ENCODE measurements at regions not wholly inside any gene's neighbourhood (a gene's known extent, or its start where the extent isn't known, plus 50 kb on each side); places are given as distances from the start of the nearest gene placed in this dataset.

DNA sequence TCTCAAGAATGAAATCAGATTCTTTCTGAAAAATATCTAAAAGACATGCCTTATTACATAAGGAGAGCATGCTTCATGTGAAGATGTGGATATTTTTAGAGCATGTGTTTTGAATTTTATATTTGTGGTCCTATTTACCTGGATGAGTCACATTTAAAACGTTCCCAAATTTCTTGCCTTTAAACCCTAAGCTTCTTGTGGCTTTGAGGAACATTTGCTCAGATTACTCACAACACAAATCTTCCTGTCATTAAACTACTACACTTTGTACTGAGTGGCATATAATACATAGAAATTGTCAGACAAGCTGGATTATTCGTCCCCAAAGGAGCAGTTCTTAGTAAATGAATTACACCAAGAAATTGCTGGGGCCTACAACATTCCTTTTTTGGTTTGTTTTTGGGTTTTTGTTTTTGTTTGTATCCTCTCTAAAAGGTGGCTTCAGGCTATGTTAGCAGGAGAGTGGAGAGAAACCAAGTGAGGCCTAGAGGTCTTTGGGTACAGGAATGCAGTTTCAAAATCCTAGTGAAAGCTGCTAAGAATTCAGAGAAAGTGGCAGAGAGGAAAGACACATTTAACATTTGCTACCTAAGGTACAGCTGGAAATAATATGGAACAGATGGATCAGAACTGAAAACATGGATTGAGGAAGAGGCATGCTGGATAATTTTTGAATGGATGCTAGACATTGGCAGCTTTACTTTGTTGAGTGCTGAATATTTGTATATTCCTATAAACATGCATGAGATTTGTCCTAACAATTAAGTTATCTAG is 128.1 kb downstream of the RPL22L1 start:
- Histone ChIP-seq H3K9me3 (ENCODE audit: control insufficient read depth, low read depth, low read length) (no peaks in the 10 kb centered on the region), H3K27ac (ENCODE audit: low read length) (no peak overlapping the region), H3K27me3 (ENCODE audit: control insufficient read depth, insufficient read depth, low read length) (no peaks in the 10 kb centered on the region), H3K4me3 (ENCODE audit: low read length) (no peak overlapping the region), H3K4me1 (ENCODE audit: control insufficient read depth, insufficient read depth, low read length) (no peaks in the 10 kb centered on the region), H3K36me3 (ENCODE audit: control insufficient read depth, insufficient read depth, low read length) (no peaks in the 10 kb centered on the region)
- WGBS (ENCODE audit: insufficient coverage, low lambda C conversion rate): 83% methylated on average over 1 of the region's 2 CpGs
- DNase-seq: no peak

DNA sequence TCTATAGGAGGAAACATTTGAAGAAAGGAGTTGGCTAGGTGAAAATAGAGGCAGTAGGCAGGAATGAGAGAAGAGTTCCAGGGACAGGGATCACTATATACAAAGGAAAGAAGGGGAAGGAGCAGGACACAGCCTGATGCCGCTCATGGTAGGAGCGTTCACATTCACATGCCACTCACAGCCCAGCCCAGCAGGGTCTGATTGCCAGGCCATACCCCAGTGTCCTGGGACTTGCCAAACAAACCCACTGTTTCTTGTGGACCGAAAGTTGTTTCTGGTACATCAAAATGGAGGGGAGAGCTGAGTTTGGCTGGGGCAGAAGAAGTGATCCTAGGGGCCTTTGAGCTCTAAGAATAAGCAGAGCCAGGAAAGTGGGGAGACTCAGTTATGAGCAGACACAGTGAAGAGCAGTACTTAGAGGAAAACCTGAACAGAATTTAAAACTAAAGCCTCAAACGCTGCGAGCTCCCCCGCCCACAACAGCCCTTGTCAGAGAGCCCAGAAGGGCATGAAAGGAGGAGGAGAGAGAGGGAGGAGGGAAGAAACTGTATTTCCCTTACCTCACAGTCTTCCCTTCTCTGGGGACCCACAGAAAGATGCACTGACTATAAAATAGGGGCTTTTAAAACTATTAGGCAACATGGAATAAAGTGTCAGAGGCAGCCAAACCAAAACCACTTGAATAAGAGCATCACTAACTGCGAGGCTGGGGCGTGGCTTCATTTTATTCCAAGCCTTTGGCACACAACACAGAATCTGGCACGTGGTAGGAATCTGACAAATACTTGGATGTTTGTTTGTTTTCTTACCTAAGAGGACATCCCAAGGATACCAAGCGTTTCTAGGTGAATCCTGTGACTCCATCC is 129.0 kb downstream of the RPL22L1 start:
- H3K4me1 ChIP-seq (ENCODE audit: control insufficient read depth, insufficient read depth, low read length): no peaks in the 10 kb centered on the region
- no peak for DNase-seq
- no peaks in the 10 kb centered on the region for H3K27me3 ChIP-seq (ENCODE audit: control insufficient read depth, insufficient read depth, low read length)
- no peak overlapping the region for H3K27ac ChIP-seq (ENCODE audit: low read length)
- 66% methylated on average over 5 of the region's 10 CpGs for WGBS (ENCODE audit: insufficient coverage, low lambda C conversion rate)
- no peaks in the 10 kb centered on the region for H3K9me3 ChIP-seq (ENCODE audit: control insufficient read depth, low read depth, low read length)
- H3K4me3 ChIP-seq (ENCODE audit: low read length): no peak overlapping the region
- no peaks in the 10 kb centered on the region for H3K36me3 ChIP-seq (ENCODE audit: control insufficient read depth, insufficient read depth, low read length)

DNA sequence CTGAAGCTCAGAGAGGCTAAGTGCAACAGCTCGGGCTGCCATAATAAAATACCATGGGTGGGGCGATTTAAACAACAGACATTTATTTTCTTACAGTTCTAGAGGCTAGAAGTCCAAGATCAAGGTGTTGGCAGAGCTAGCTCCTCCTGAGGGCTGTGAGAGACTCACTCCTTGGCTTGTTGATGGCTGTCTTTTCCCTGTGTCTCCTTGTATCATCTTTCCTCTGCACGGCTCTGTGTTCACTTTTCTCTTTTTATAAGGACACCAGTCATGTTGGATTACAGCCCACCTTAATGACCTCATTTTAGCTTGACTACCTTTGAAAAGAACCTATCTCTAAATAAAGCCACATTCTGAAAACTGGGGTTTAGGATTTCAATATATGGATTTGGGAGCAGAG is 129.7 kb downstream of the RPL22L1 start:
- WGBS (ENCODE audit: insufficient coverage, low lambda C conversion rate): 86% methylated on average over 1 of the region's 3 CpGs
- Histone ChIP-seq H3K4me1 (ENCODE audit: control insufficient read depth, insufficient read depth, low read length) (no peaks in the 10 kb centered on the region), H3K36me3 (ENCODE audit: control insufficient read depth, insufficient read depth, low read length) (no peaks in the 10 kb centered on the region), H3K27ac (ENCODE audit: low read length) (no peak overlapping the region), H3K9me3 (ENCODE audit: control insufficient read depth, low read depth, low read length) (no peaks in the 10 kb centered on the region), H3K27me3 (ENCODE audit: control insufficient read depth, insufficient read depth, low read length) (no peaks in the 10 kb centered on the region), H3K4me3 (ENCODE audit: low read length) (no peak overlapping the region)
- DNase-seq: no peak

DNA sequence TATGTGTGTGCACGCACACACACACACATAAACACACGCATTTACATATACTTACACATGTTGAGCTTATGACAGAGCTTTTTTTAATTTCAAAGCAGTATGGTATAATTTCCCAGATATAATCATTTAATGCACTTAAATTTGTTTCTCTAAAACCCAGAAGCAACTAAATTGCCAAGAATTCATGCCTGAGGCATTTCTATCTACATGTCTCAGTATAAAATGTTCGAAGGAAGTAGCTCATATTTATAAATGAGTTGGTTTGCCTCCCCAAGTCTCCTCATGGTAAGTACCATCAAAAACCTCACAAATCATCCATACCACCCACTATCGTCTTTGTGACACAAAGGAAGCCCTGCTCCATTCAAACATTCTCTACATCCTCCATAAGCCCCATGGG is 130.6 kb downstream of the RPL22L1 start:
- H3K27ac ChIP-seq (ENCODE audit: low read length): no peak overlapping the region
- H3K27me3 ChIP-seq (ENCODE audit: control insufficient read depth, insufficient read depth, low read length): no peaks in the 10 kb centered on the region
- DNase-seq: no peak
- whole genome bisulfite sequencing (ENCODE audit: insufficient coverage, low lambda C conversion rate): no CpG with 5 or more reads among the region's 4 CpGs
- no peak overlapping the region for H3K4me3 ChIP-seq (ENCODE audit: low read length)
- H3K36me3 ChIP-seq (ENCODE audit: control insufficient read depth, insufficient read depth, low read length): no peaks in the 10 kb centered on the region
- H3K9me3 ChIP-seq (ENCODE audit: control insufficient read depth, low read depth, low read length): no peaks in the 10 kb centered on the region
- no peaks in the 10 kb centered on the region for H3K4me1 ChIP-seq (ENCODE audit: control insufficient read depth, insufficient read depth, low read length)

DNA sequence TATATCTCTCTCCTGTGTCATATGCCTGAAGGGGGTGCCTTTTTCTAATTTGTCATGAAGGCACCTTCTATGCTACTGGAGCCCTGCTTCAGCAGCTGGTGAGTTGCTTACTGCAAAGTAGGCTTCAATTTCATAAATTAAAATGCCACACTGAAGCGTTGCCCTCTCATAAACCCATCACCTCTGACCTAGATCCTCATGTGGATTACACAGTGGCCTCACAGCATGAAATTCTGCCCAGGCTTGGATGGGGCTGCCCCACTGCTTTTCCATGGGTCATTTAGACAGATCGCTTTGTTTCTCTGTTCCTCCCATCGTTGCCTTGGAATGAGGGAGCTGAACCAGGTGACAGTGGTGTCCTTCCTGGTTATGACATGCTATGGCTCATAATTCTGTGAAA is 131.2 kb downstream of the RPL22L1 start:
- WGBS (ENCODE audit: insufficient coverage, low lambda C conversion rate): no CpG with 5 or more reads among the region's 3 CpGs
- no peak overlapping the region for H3K4me3 ChIP-seq (ENCODE audit: low read length)
- H3K9me3 ChIP-seq (ENCODE audit: control insufficient read depth, low read depth, low read length): no peaks in the 10 kb centered on the region
- no peaks in the 10 kb centered on the region for H3K27me3 ChIP-seq (ENCODE audit: control insufficient read depth, insufficient read depth, low read length)
- H3K36me3 ChIP-seq (ENCODE audit: control insufficient read depth, insufficient read depth, low read length): no peaks in the 10 kb centered on the region
- H3K27ac ChIP-seq (ENCODE audit: low read length): no peak overlapping the region
- DNase-seq: no peak
- H3K4me1 ChIP-seq (ENCODE audit: control insufficient read depth, insufficient read depth, low read length): no peaks in the 10 kb centered on the region

DNA sequence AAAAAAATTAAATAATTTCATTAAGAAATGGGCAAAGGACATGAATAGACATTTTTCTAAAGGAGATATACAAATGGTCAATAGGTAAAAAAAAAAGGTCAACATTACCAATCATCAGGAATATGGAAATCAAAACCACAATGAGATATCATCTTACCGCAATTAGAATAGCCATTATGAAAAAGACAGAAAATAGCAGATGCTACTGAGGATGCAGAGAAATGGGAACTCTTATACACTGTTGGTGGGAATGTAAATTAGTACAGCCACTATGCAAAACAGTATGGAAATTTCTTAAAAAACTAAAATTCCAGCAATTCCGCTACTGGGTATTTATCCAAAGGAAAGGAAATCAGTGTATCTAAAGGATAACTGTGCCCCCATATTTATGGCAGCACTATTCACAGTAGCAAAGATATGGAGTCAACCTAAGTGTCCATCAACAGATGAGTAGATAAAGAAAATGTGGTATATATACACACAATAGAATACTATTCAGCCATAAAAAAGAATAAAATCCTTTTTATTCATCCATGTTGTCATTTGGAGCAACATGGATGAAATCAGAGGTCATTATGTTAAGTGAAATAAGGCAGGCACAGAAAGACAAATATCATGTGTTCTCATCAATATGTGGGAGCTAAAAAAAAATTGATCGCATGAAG is 132.4 kb downstream of the RPL22L1 start:
- no peaks in the 10 kb centered on the region for H3K27me3 ChIP-seq (ENCODE audit: control insufficient read depth, insufficient read depth, low read length)
- WGBS (ENCODE audit: insufficient coverage, low lambda C conversion rate): 94% methylated on average over 2 of the region's 3 CpGs
- no peak overlapping the region for H3K4me3 ChIP-seq (ENCODE audit: low read length)
- DNase-seq: no peak
- no peaks in the 10 kb centered on the region for H3K4me1 ChIP-seq (ENCODE audit: control insufficient read depth, insufficient read depth, low read length)
- H3K36me3 ChIP-seq (ENCODE audit: control insufficient read depth, insufficient read depth, low read length): no peaks in the 10 kb centered on the region
- H3K9me3 ChIP-seq (ENCODE audit: control insufficient read depth, low read depth, low read length): no peaks in the 10 kb centered on the region
- H3K27ac ChIP-seq (ENCODE audit: low read length): no peak overlapping the region

DNA sequence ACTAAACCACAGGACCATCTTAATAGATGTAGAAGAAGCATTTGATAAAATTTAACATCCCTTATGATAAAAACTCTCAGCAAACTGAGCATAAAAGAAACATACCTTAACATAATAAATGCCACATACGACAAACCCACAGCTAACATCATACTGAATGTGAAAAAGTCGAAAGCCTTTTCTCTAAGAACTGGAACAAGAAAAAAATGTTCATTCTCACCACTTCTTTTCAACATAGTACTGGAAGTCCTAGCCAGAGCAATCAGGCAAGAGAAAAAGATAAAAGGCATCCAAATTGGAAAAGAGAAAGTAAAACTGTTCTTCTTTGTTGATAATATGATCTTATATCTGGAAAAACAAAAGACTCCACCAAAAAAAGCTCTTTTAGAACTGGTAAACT is 134.2 kb downstream of the RPL22L1 start:
- no peaks in the 10 kb centered on the region for H3K36me3 ChIP-seq (ENCODE audit: control insufficient read depth, insufficient read depth, low read length)
- H3K27ac ChIP-seq (ENCODE audit: low read length): no peak overlapping the region
- WGBS (ENCODE audit: insufficient coverage, low lambda C conversion rate): no CpG with 5 or more reads among the region's 2 CpGs
- no peak overlapping the region for H3K4me3 ChIP-seq (ENCODE audit: low read length)
- H3K4me1 ChIP-seq (ENCODE audit: control insufficient read depth, insufficient read depth, low read length): no peaks in the 10 kb centered on the region
- no peak for DNase-seq
- H3K9me3 ChIP-seq (ENCODE audit: control insufficient read depth, low read depth, low read length): no peaks in the 10 kb centered on the region
- no peaks in the 10 kb centered on the region for H3K27me3 ChIP-seq (ENCODE audit: control insufficient read depth, insufficient read depth, low read length)

DNA sequence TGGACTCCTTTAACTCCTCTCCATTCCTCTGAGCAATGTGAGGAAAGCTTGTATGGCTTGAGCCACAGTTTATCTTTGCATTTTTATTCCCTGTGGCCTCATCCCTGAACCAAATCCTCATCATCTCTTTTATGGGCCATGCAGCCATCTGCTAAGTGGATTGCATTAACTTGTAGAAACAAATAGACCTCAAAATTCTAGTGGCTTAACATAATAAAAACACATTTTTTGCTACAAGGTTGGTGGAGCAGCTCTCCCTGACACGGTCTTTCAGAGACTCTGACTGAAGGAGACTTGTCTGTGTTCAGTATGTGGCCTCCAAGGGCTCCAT is 135.3 kb downstream of the RPL22L1 start:
- WGBS (ENCODE audit: insufficient coverage, low lambda C conversion rate): no CpG with 5 or more reads among the region's 1 CpG
- Histone ChIP-seq H3K27me3 (ENCODE audit: control insufficient read depth, insufficient read depth, low read length) (no peaks in the 10 kb centered on the region), H3K4me1 (ENCODE audit: control insufficient read depth, insufficient read depth, low read length) (peaks cover 3% of the 10 kb centered on the region), H3K9me3 (ENCODE audit: control insufficient read depth, low read depth, low read length) (no peaks in the 10 kb centered on the region), H3K27ac (ENCODE audit: low read length) (no peak overlapping the region), H3K4me3 (ENCODE audit: low read length) (no peak overlapping the region), H3K36me3 (ENCODE audit: control insufficient read depth, insufficient read depth, low read length) (no peaks in the 10 kb centered on the region)
- no peak for DNase-seq

DNA sequence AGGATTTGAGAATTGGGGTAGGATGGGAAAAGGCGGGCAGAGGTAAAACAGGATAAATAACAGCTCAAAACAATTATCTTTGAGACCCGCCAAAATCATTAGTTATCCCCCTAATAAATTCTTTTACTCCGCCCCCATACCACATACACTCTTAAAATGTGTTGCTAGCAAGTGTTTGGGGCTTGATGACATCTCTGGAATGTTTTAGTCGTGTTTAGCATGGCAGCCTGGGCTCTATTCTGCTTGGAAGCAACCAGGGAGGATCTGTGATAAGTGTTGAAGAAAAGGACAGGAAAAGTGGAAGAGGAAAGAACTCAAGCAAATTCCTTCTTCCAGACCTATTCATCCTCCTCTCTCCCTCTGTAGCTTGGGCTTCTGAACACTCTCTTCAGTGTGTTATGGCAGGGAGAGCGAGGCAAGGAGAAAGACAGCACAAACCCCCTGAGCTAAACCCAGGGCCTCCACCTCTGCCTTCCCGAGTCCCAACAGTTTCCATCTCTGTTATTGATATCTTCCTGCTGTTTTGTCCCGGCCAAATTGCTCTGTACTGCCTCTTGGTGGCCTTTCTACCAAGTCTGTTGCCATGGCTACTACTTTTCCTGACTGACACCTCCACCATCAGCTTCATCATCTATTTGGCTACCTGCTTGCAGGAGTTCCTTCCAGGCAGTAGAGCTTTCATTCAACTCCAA is 135.8 kb downstream of the RPL22L1 start:
- DNase-seq: no peak
- no peaks in the 10 kb centered on the region for H3K27me3 ChIP-seq (ENCODE audit: control insufficient read depth, insufficient read depth, low read length)
- WGBS (ENCODE audit: insufficient coverage, low lambda C conversion rate): 80% methylated on average over 2 of the region's 7 CpGs

DNA sequence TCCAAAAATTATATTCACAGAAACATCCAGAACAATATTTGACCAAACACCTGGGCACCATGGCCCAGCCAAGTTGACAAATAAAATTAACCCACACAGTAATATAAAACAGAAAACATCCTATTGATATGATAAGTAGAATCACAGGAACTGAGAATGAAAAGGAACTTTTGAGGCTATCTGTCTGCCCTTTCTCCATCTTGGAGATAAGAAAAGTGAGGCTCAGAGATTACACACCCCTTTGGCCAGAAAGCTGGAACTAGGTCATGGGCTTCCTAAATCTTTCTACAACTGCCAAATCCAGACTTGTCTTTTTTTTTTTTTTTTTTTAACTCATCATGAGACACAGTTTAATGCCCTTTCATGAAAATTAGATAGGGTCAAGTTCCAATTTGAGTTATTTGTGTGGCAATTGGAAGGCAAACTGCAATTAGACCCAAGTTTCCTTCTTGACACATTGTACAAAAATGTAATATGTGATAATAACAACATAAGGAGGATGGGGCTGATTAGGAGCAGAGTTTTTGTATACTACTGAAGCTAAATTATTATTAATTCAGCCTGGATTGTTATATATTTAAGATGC is 137.2 kb downstream of the RPL22L1 start:
- H3K36me3 ChIP-seq (ENCODE audit: control insufficient read depth, insufficient read depth, low read length): no peaks in the 10 kb centered on the region
- peak in 1 of 2 donors; percentile 14 for DNase-seq
- H3K27me3 ChIP-seq (ENCODE audit: control insufficient read depth, insufficient read depth, low read length): no peaks in the 10 kb centered on the region
- H3K9me3 ChIP-seq (ENCODE audit: control insufficient read depth, low read depth, low read length): no peaks in the 10 kb centered on the region
- H3K4me1 ChIP-seq (ENCODE audit: control insufficient read depth, insufficient read depth, low read length): peaks cover 3% of the 10 kb centered on the region
- H3K27ac ChIP-seq (ENCODE audit: low read length): no peak overlapping the region
- no peak overlapping the region for H3K4me3 ChIP-seq (ENCODE audit: low read length)

More for the DNA sequence above, 135.8 kb downstream of the RPL22L1 start:
- no peaks in the 10 kb centered on the region for H3K9me3 ChIP-seq (ENCODE audit: control insufficient read depth, low read depth, low read length)
- H3K4me3 ChIP-seq (ENCODE audit: low read length): no peak overlapping the region
- H3K36me3 ChIP-seq (ENCODE audit: control insufficient read depth, insufficient read depth, low read length): no peaks in the 10 kb centered on the region
- H3K27ac ChIP-seq (ENCODE audit: low read length): no peak overlapping the region
- peaks cover 3% of the 10 kb centered on the region for H3K4me1 ChIP-seq (ENCODE audit: control insufficient read depth, insufficient read depth, low read length)

Data from large intestine (tissue), 3 donors.